Natural killer cell treated with Interleukin-12 subunit alpha and Interleukin-12 subunit beta and Interleukin-15 and Interleukin-18, amount 100 ng/mL, for 72 hours (primary cell): ENCODE measurements at regions not wholly inside any gene's neighbourhood (a gene's known extent, or its start where the extent isn't known, plus 50 kb on each side); places are given as distances from the start of the nearest gene placed in this dataset.

Experiments
- ATAC-seq, 2 donors: fragments of 150-1000 bp; cut with Tn5 transposase in 1 of 2; sonication (Bioruptor Pico), chemical (Tn5 transposase) in 1 of 2; 2 replicates each; pipeline ENCODE4 v1.10.0; 2021
- DNase-seq: peaks from one replicate; pipeline ENCODE4 v3.0.0; 2022; ENCODE audit warnings: low spot score
- H3K27ac Mint-ChIP-seq, 2 donors: 1 replicate in 1 of 2; 2 replicates in 1 of 2; pipeline ENCODE4 v1.8.0; 2022; ENCODE audit warnings: mixed read lengths in 2 of 2, mild to moderate bottlenecking in 1 of 2, moderate library complexity in 1 of 2
- H3K27me3 Mint-ChIP-seq, 2 donors: 1 replicate in 1 of 2; 2 replicates in 1 of 2; pipeline ENCODE4 v1.8.0; 2022; ENCODE audit warnings: mixed read lengths in 2 of 2
- H3K36me3 Mint-ChIP-seq: one replicate; pipeline ENCODE4 v1.8.0; 2022; ENCODE audit warnings: mixed read lengths
- H3K4me1 Mint-ChIP-seq, 2 donors: 1 replicate in 1 of 2; 2 replicates in 1 of 2; pipeline ENCODE4 v1.8.0; 2022; ENCODE audit warnings: low read depth in 2 of 2, mixed read lengths in 2 of 2, mild to moderate bottlenecking in 1 of 2
- H3K4me3 Mint-ChIP-seq: one replicate; pipeline ENCODE4 v1.8.0; 2022; ENCODE audit warnings: mixed read lengths
- H3K9me3 Mint-ChIP-seq: 2 replicates; pipeline ENCODE4 v1.8.0; 2022; ENCODE audit warnings: mixed read lengths

GRCh38 chr3:59317386-59317785, 267.6 kb upstream of the CFAP20DC start:
- Mint-ChIP-seq H3K27me3 (peaks cover 0 to 7% of the 10 kb centered on the region in 2 donors), H3K4me1 (peaks cover 0 to 3% of the 10 kb centered on the region in 2 donors), H3K27ac (no peak overlapping the region), H3K9me3 (no peaks in the 10 kb centered on the region), H3K36me3 (no peaks in the 10 kb centered on the region), H3K4me3 (no peak overlapping the region)
- ATAC-seq (no peak), DNase-seq (no peak)

DNA sequence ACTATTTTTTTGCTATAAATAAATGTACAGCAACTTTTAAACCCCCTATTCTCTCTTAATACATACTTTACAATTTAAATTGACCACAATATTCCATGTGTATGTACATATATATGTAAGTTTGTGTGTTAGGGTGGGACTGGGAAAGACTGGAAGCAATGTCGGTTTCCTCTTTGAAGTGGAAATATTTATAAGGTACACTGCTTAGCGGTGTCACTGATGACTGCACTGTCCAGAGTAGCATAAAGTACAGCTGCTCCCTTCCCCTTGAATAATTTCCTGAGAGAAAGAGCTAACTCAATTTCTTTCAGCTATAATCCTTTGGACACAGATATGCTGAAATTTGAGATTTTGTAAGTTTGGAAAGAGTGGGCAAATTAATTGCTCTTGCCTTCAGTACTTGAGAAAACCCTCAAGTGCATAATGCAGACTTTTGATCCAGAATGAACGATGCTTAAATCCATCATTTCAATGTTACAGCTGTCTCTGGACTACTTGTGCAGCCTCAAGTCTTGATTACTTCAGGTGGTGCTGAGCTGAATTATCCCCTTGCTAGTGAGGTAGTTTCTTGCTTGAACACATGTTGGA, 267.0 kb upstream of the CFAP20DC start:
- H3K4me3 Mint-ChIP-seq, result no peak overlapping the region
- H3K4me1 Mint-ChIP-seq, result peaks cover 0 to 3% of the 10 kb centered on the region in 2 donors
- no peaks in the 10 kb centered on the region for H3K9me3 Mint-ChIP-seq
- no peak for DNase-seq
- no peak overlapping the region for H3K27ac Mint-ChIP-seq
- ATAC-seq, result no peak
- H3K27me3 Mint-ChIP-seq, result peaks cover 4 to 7% of the 10 kb centered on the region in 2 donors
- no peaks in the 10 kb centered on the region for H3K36me3 Mint-ChIP-seq

GRCh38 chr3:59313365-59313764, 263.5 kb upstream of the CFAP20DC start:
- no peak overlapping the region for H3K27ac Mint-ChIP-seq
- no peak overlapping the region for H3K4me3 Mint-ChIP-seq
- peaks cover 0 to 10% of the 10 kb centered on the region in 2 donors for H3K4me1 Mint-ChIP-seq

GRCh38 chr3:59311231-59311630, 261.4 kb upstream of the CFAP20DC start:
- DNase-seq, result no peak
- H3K36me3 Mint-ChIP-seq, result no peaks in the 10 kb centered on the region
- no peak overlapping the region for H3K27ac Mint-ChIP-seq
- ATAC-seq, result no peak
- no peaks in the 10 kb centered on the region for H3K9me3 Mint-ChIP-seq
- peaks cover 11 to 15% of the 10 kb centered on the region in 2 donors for H3K27me3 Mint-ChIP-seq
- H3K4me3 Mint-ChIP-seq, result no peak overlapping the region
- H3K4me1 Mint-ChIP-seq, result peaks cover 0 to 10% of the 10 kb centered on the region in 2 donors

More at GRCh38 chr3:59313365-59313764, 263.5 kb upstream of the CFAP20DC start:
- Mint-ChIP-seq H3K36me3 (no peaks in the 10 kb centered on the region), H3K9me3 (no peaks in the 10 kb centered on the region), H3K27me3 (peaks cover 7 to 8% of the 10 kb centered on the region in 2 donors)
- ATAC-seq (peak; percentile 56 to 65), DNase-seq (no peak)

- Mint-ChIP-seq H3K27ac (no peak overlapping the region), H3K4me1 (peaks cover 0 to 10% of the 10 kb centered on the region in 2 donors), H3K4me3 (no peak overlapping the region), H3K36me3 (no peaks in the 10 kb centered on the region), H3K27me3 (peaks cover 16 to 20% of the 10 kb centered on the region in 2 donors), H3K9me3 (no peaks in the 10 kb centered on the region)
- no peak for DNase-seq
- ATAC-seq, result no peak
Observed at GRCh38 chr3:59310736-59311135, 260.9 kb upstream of the CFAP20DC start.

- DNase-seq (no peak), ATAC-seq (no peak)
- no peak overlapping the region for H3K27ac Mint-ChIP-seq
- H3K9me3 Mint-ChIP-seq, result no peaks in the 10 kb centered on the region
- H3K27me3 Mint-ChIP-seq, result peaks cover 18 to 22% of the 10 kb centered on the region in 2 donors
- H3K4me1 Mint-ChIP-seq, result peaks cover 0 to 7% of the 10 kb centered on the region in 2 donors
- no peaks in the 10 kb centered on the region for H3K36me3 Mint-ChIP-seq
- H3K4me3 Mint-ChIP-seq, result no peak overlapping the region
Observed at GRCh38 chr3:59308684-59309083, 258.9 kb upstream of the CFAP20DC start.

DNA sequence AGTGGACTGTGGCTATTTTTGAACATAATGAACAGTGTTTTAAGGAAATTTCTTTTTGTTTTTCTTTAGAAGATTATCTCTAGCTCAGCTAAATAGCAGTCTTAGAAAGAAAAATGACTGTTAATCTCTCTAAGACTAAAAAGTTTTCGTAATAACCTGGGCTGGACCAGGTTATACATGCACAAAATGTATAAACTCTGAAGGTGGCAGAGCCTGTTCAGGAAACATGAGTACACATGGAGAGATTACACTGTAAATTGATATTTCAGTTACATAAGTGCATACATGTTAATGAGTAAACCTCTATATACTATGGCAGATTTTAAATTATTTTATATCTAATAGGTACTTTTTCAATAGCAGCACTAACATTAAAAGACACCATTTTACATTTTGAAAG, 258.2 kb upstream of the CFAP20DC start:
- ATAC-seq (no peak), DNase-seq (no peak)
- no peak overlapping the region for H3K27ac Mint-ChIP-seq
- H3K27me3 Mint-ChIP-seq, result peaks cover 18 to 22% of the 10 kb centered on the region in 2 donors
- peaks cover 0 to 7% of the 10 kb centered on the region in 2 donors for H3K4me1 Mint-ChIP-seq
- H3K36me3 Mint-ChIP-seq, result no peaks in the 10 kb centered on the region
- H3K9me3 Mint-ChIP-seq, result no peaks in the 10 kb centered on the region
- H3K4me3 Mint-ChIP-seq, result no peak overlapping the region

- Mint-ChIP-seq H3K36me3 (no peaks in the 10 kb centered on the region), H3K27me3 (peaks cover 11 to 24% of the 10 kb centered on the region in 2 donors), H3K4me1 (peaks cover 0 to 7% of the 10 kb centered on the region in 2 donors), H3K27ac (no peak overlapping the region), H3K9me3 (no peaks in the 10 kb centered on the region), H3K4me3 (no peak overlapping the region)
- DNase-seq, result no peak
- ATAC-seq, result no peak
Observed at GRCh38 chr3:59306436-59306835, 256.6 kb upstream of the CFAP20DC start.

DNA sequence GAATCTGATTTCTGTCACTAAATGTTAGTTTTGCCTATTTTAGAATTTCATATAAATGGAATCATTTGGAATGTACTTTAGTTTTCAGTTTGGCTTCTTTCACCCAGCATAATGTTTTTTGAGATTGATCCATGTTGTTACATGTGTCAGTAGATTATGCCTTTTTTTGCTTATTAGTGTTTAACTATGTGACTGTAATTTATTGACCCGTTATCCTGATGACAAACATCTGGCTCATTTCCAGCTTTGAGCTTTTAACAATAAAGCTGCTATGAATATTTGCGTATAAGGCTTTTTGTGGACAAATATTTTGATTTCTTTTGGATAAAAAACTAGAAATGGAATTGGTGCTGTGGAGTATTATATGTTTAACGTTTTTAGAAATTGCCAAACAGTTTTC, 254.5 kb upstream of the CFAP20DC start:
- Mint-ChIP-seq H3K4me3 (no peak overlapping the region), H3K27me3 (peaks cover 22 to 30% of the 10 kb centered on the region in 2 donors), H3K9me3 (peaks cover 4% of the 10 kb centered on the region), H3K4me1 (peaks cover 4 to 5% of the 10 kb centered on the region in 2 donors), H3K36me3 (no peaks in the 10 kb centered on the region), H3K27ac (no peak overlapping the region)
- DNase-seq (no peak), ATAC-seq (no peak)

- Mint-ChIP-seq H3K9me3 (peaks cover 4% of the 10 kb centered on the region), H3K4me1 (peaks cover 4 to 5% of the 10 kb centered on the region in 2 donors), H3K4me3 (no peak overlapping the region), H3K27me3 (peaks cover 22 to 33% of the 10 kb centered on the region in 2 donors), H3K36me3 (no peaks in the 10 kb centered on the region), H3K27ac (no peak overlapping the region)
- ATAC-seq (no peak), DNase-seq (no peak)
Observed at GRCh38 chr3:59303452-59303851, 253.6 kb upstream of the CFAP20DC start.

GRCh38 chr3:59302442-59302841, 252.6 kb upstream of the CFAP20DC start:
- H3K9me3 Mint-ChIP-seq, result peaks cover 4% of the 10 kb centered on the region
- H3K4me3 Mint-ChIP-seq, result no peak overlapping the region
- no peaks in the 10 kb centered on the region for H3K36me3 Mint-ChIP-seq
- peaks cover 24 to 31% of the 10 kb centered on the region in 2 donors for H3K27me3 Mint-ChIP-seq
- ATAC-seq (no peak), DNase-seq (no peak)
- H3K4me1 Mint-ChIP-seq, result peaks cover 4 to 5% of the 10 kb centered on the region in 2 donors
- no peak overlapping the region for H3K27ac Mint-ChIP-seq

DNA sequence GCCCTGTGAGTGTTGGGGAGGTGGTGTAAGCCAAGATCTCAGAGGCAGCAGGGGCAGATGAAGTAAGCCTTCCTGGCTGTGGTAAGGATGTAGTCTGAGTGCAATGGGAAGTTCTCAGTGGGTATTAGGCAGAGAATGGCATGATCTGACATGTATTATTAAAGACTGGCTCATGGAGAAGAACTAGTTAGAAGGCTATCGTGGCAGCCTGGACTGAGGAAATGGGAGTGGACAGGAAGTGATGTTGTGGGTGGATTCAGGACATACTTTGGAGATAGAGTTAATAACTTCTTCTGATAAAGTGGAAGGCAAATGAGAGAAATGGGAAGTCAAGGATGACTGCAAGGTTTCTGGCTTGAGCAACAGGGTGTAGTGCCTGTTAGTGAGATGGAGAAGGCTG, 250.9 kb upstream of the CFAP20DC start:
- H3K9me3 Mint-ChIP-seq, result peaks cover 7% of the 10 kb centered on the region
- no peaks in the 10 kb centered on the region for H3K36me3 Mint-ChIP-seq
- ATAC-seq (no peak), DNase-seq (no peak)
- H3K4me1 Mint-ChIP-seq, result peaks cover 4 to 5% of the 10 kb centered on the region in 2 donors
- H3K4me3 Mint-ChIP-seq, result no peak overlapping the region
- peaks cover 24 to 25% of the 10 kb centered on the region in 2 donors for H3K27me3 Mint-ChIP-seq
- no peak overlapping the region for H3K27ac Mint-ChIP-seq

DNA sequence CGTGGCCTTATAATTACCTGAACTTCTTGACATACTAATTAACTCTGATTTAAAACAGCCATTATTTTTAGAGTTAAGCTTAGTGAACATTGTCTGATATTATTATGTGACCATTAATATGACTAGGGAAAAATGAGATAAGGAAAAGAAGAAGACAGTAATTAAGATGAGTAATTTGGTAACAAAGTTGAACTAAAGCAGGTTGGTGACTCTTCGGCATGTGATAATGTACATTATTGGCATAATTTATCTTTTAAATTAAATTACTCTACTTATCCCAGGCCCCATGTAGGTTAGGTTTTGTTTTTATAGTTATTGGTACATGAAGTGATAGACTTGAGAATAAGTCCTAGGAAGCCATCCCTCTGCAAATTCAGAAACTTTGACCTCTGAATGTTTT, 249.7 kb upstream of the CFAP20DC start:
- peaks cover 10% of the 10 kb centered on the region for H3K9me3 Mint-ChIP-seq
- H3K4me3 Mint-ChIP-seq, result no peak overlapping the region
- peaks cover 5% of the 10 kb centered on the region for H3K36me3 Mint-ChIP-seq
- H3K27me3 Mint-ChIP-seq, result peaks cover 20 to 22% of the 10 kb centered on the region in 2 donors
- H3K27ac Mint-ChIP-seq, result no peak overlapping the region
- no peak for ATAC-seq
- DNase-seq, result no peak
- H3K4me1 Mint-ChIP-seq, result peaks cover 4 to 5% of the 10 kb centered on the region in 2 donors

GRCh38 chr3:59290358-59290757, 240.5 kb upstream of the CFAP20DC start:
- Mint-ChIP-seq H3K9me3 (peaks cover 9% of the 10 kb centered on the region), H3K4me3 (no peak overlapping the region), H3K4me1 (peaks cover 13 to 22% of the 10 kb centered on the region in 2 donors), H3K27me3 (peaks cover 0 to 11% of the 10 kb centered on the region in 2 donors), H3K27ac (no peak overlapping the region), H3K36me3 (peaks cover 16% of the 10 kb centered on the region)
- DNase-seq, result no peak
- ATAC-seq, result no peak

GRCh38 chr3:59289831-59290230, 240.0 kb upstream of the CFAP20DC start:
- DNase-seq (no peak), ATAC-seq (no peak)
- Mint-ChIP-seq H3K36me3 (peaks cover 14% of the 10 kb centered on the region), H3K9me3 (peaks cover 7% of the 10 kb centered on the region), H3K4me1 (peaks cover 13 to 22% of the 10 kb centered on the region in 2 donors), H3K27ac (no peak overlapping the region), H3K27me3 (peaks cover 0 to 11% of the 10 kb centered on the region in 2 donors), H3K4me3 (no peak overlapping the region)
